HCT116 (cell line): ENCODE measurements at regions not wholly inside any gene's neighbourhood (a gene's known extent, or its start where the extent isn't known, plus 50 kb on each side); places are given as distances from the start of the nearest gene placed in this dataset.

Experiments used
- EGR1 ChIP-seq: IDR thresholded peaks from 2 replicates; pipeline ENCODE4 v1.6.1; 2012; ENCODE audit warnings: low read depth
- ELF1 ChIP-seq: IDR thresholded peaks from 2 replicates; pipeline ENCODE4 v1.6.1; 2012; ENCODE audit warnings: low read depth, borderline replicate concordance
- EZH2 ChIP-seq: fragments of 200-600 bp; sonication (generic); IDR thresholded peaks from 2 replicates; pipeline ENCODE4 v1.6.1; 2017; ENCODE audit warnings: antibody characterized with exemption, mixed run types
- FOSL1 ChIP-seq: IDR thresholded peaks from 2 replicates; pipeline ENCODE4 v1.6.1; 2012; ENCODE audit warnings: low read depth
- JUND ChIP-seq: IDR thresholded peaks from 2 replicates; pipeline ENCODE4 v1.6.1; 2012
- POLR2A ChIP-seq: IDR thresholded peaks from 2 replicates; pipeline ENCODE4 v1.7.0; 2011; ENCODE audit warnings: borderline replicate concordance; ENCODE audit not compliant: insufficient read depth, insufficient read length; ENCODE audit errors: extremely low read depth
- RAD21 ChIP-seq: IDR thresholded peaks from 2 replicates; pipeline ENCODE4 v1.6.1; 2012; ENCODE audit warnings: low read depth, mild to moderate bottlenecking
- SP1 ChIP-seq: IDR thresholded peaks from 2 replicates; pipeline ENCODE4 v1.6.1; 2012; ENCODE audit warnings: low read depth
- TCF7L2 ChIP-seq: IDR thresholded peaks from 2 replicates; pipeline ENCODE4 v1.7.0; 2011; ENCODE audit warnings: borderline replicate concordance, inconsistent platforms; ENCODE audit not compliant: insufficient read depth, insufficient read length; ENCODE audit errors: extremely low read depth
- YY1 ChIP-seq: IDR thresholded peaks from 2 replicates; pipeline ENCODE4 v1.6.1; 2011; ENCODE audit warnings: low read length, low read depth, moderate library complexity, mild to moderate bottlenecking; ENCODE audit not compliant: insufficient replicate concordance; ENCODE audit errors: extremely low read depth
- ZNF274 ChIP-seq: fragments of 200-500 bp; sonication (Bioruptor generic); IDR thresholded peaks from 2 replicates; pipeline ENCODE4 v1.6.1; 2014; ENCODE audit warnings: mild to moderate bottlenecking, low read depth, low read length, inconsistent platforms
- TF ChIP-seq, protein P1 (sequence below), 3 experiments: fragments of 200-600 bp in 1 of 3; sonication (generic) in 1 of 3; IDR thresholded peaks in 2 of 3; conservative IDR thresholded peaks in 1 of 3; 2 replicates each; pipeline ENCODE4 v1.5.1; 2012 to 2017; ENCODE audit warnings: low read depth in 2 of 3, low read length in 2 of 3, antibody characterized with exemption in 1 of 3, borderline replicate concordance in 1 of 3, control low read depth in 1 of 3, mild to moderate bottlenecking in 1 of 3, mixed read lengths in 1 of 3, mixed run types in 1 of 3, moderate library complexity in 1 of 3; ENCODE audit not compliant: insufficient read depth in 1 of 3
- TF ChIP-seq, protein P2 (sequence below): IDR thresholded peaks from 2 replicates; pipeline ENCODE4 v1.6.1; 2012
- TF ChIP-seq, protein P3 (sequence below): IDR thresholded peaks from 2 replicates; pipeline ENCODE4 v1.6.1; 2011; ENCODE audit warnings: mild to moderate bottlenecking, low read length, moderate library complexity; ENCODE audit not compliant: insufficient replicate concordance; ENCODE audit errors: extremely low read depth

DNA sequence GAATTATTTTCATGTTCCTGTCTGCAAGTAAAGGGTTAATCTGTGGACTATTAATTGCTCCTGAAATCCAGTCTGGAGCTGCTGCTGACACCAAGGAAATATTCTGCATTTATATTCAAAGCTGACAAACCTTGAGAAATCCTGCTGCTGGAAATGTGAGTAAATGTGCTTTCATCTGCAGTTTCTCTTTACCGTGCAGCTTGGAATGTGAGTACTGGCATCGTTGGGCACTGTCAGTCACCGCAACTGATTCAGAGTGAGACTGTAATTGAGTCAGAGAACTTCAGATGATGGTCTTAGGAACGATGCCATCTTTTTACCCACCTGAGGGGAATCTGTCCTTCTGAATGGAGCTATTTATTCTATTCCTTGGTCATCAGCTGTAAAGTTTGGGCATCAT lies 420.6 kb downstream of the SIPA1L2 start (continued):
- TF ChIP-seq, protein P1, sequence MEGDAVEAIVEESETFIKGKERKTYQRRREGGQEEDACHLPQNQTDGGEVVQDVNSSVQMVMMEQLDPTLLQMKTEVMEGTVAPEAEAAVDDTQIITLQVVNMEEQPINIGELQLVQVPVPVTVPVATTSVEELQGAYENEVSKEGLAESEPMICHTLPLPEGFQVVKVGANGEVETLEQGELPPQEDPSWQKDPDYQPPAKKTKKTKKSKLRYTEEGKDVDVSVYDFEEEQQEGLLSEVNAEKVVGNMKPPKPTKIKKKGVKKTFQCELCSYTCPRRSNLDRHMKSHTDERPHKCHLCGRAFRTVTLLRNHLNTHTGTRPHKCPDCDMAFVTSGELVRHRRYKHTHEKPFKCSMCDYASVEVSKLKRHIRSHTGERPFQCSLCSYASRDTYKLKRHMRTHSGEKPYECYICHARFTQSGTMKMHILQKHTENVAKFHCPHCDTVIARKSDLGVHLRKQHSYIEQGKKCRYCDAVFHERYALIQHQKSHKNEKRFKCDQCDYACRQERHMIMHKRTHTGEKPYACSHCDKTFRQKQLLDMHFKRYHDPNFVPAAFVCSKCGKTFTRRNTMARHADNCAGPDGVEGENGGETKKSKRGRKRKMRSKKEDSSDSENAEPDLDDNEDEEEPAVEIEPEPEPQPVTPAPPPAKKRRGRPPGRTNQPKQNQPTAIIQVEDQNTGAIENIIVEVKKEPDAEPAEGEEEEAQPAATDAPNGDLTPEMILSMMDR (IDR thresholded peaks at IDR 0.05 in 2 of 3, conservative IDR thresholded peaks at IDR 0.05 in 1 of 3; ENCODE audit: borderline replicate concordance in 1 of 3, insufficient read depth in 1 of 3, low read depth in 2 of 3, low read length in 2 of 3) = no peak
- TF ChIP-seq ELF1 = no peak
- TF ChIP-seq, protein P2, sequence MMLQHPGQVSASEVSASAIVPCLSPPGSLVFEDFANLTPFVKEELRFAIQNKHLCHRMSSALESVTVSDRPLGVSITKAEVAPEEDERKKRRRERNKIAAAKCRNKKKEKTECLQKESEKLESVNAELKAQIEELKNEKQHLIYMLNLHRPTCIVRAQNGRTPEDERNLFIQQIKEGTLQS = no peak
- no peak for TF ChIP-seq EGR1
- TF ChIP-seq, protein P3, sequence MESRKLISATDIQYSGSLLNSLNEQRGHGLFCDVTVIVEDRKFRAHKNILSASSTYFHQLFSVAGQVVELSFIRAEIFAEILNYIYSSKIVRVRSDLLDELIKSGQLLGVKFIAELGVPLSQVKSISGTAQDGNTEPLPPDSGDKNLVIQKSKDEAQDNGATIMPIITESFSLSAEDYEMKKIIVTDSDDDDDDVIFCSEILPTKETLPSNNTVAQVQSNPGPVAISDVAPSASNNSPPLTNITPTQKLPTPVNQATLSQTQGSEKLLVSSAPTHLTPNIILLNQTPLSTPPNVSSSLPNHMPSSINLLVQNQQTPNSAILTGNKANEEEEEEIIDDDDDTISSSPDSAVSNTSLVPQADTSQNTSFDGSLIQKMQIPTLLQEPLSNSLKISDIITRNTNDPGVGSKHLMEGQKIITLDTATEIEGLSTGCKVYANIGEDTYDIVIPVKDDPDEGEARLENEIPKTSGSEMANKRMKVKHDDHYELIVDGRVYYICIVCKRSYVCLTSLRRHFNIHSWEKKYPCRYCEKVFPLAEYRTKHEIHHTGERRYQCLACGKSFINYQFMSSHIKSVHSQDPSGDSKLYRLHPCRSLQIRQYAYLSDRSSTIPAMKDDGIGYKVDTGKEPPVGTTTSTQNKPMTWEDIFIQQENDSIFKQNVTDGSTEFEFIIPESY = no peak
- TF ChIP-seq ZNF274 = no peak
- no peak for TF ChIP-seq JUND
- TF ChIP-seq SP1 = no peak
- no peak for TF ChIP-seq RAD21
- TF ChIP-seq YY1 = no peak
- TF ChIP-seq POLR2A = no peak
- no peak for TF ChIP-seq EZH2
- no peak for TF ChIP-seq FOSL1
- no peak for TF ChIP-seq TCF7L2
